ENCODE measurements at regions not wholly inside any gene's neighbourhood (a gene's known extent, or its start where the extent isn't known, plus 50 kb on each side); places are given as distances from the start of the nearest gene placed in this dataset.

GRCh38 chr6:159564456-159564855 lies 128.6 kb downstream of the SOD2 start:
- TF ChIP-seq ZNF274 (IDR thresholded peaks at IDR 0.05; ENCODE audit: low read depth, low read length) (no peak), YY1 (IDR thresholded peaks at IDR 0.05; ENCODE audit: insufficient read depth, insufficient read length) (no peak)

Data from NT2/D1 (cell line).